Vagina (tissue), 2 donors: ENCODE measurements at regions not wholly inside any gene's neighbourhood (a gene's known extent, or its start where the extent isn't known, plus 50 kb on each side); places are given as distances from the start of the nearest gene placed in this dataset.

Experiments used
- CTCF ChIP-seq, 3 experiments: fragments of 450-650 bp in 2 of 3; fragments of 200-600 bp in 1 of 3; sonication (generic) in 1 of 3; IDR thresholded peaks; one replicate each; pipeline ENCODE4 v1.5.1; 2017 to 2019; ENCODE audit warnings: antibody characterized with exemption in 3 of 3, mild to moderate bottlenecking in 2 of 3, moderate library complexity in 2 of 3
- POLR2A ChIP-seq, 2 donors: fragments of 450-650 bp; IDR thresholded peaks; one replicate each; pipeline ENCODE4 v1.6.1; 2017; ENCODE audit warnings: antibody characterized with exemption in 2 of 2, mild to moderate bottlenecking in 2 of 2, moderate library complexity in 2 of 2

- TF ChIP-seq CTCF (IDR thresholded peaks at IDR 0.05) = no peak
- TF ChIP-seq POLR2A (IDR thresholded peaks at IDR 0.05) = no peak
Observed at GRCh38 chr12:60230056-60230455, 634.2 kb downstream of the SLC16A7 start.
